HT1080 (cell line): ENCODE measurements at regions not wholly inside any gene's neighbourhood (a gene's known extent, or its start where the extent isn't known, plus 50 kb on each side); places are given as distances from the start of the nearest gene placed in this dataset.
"Not testable (repeated sequence)": the region's sequence is repeated elsewhere in the genome, so short reads cannot be mapped to it uniquely, and the experiment has no call there.

Source experiments
- DNase-seq: peaks from one replicate; pipeline ENCODE4 v3.0.0-alpha.2; 2015; ENCODE audit warnings: low read depth

DNA sequence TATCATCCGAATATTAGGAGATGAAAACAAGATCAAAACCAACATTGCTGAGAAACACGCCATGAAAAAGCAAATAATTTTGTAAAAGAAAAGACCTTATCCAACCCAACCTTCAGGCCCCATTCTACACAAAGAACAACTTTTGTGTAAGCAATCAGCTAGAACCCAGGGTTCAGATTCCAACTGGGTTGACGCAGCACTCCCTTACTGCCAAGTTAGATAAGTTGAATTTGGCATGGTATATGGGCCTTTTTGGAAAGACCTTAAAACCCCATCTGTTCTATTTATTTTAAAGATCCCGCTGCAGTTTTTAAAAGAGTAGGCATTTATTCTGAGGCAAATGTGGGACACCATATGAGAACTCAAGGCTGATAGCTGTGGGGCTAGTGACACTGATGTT is 2033.8 kb upstream of the WWC1 start:
- no peak for DNase-seq

DNA sequence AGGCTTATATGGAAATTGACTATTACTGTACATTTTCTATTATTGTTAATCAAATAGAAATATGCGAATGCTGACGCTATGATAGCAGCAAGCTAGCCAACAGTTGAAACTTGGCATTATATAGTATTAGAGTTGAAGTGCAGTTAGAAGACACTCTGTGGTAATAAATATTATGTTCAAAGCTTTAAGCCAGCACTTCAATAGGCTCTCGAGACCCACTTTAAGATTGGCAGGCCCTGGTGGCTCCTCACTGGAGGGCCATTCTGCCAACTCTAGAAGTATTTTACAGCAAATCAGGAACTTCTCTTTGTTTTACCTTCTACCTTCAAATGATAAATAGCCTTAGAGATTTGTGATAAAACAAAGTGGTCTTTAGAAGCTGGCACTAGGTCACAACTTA is 2029.0 kb upstream of the WWC1 start:
- DNase-seq: no peak

DNA sequence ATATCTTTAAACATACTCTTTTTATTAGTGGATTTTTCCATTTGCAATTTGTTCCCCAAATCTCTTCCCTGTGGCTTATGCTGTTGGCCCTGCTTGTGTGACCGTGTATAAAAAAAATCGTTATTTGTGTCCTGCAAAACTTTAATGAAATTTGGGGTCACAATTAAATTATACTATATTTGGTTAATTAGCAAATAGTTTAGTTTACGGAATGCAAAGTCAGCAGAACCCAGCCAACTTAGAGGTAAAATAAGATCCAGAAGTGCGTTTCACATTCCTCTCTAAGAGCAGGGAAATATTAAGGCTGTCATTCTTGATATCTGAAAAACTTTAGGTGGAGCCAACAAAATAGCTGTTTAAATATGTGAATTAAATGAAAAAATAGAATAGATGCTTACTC is 2023.5 kb upstream of the WWC1 start:
- no peak for DNase-seq

DNA sequence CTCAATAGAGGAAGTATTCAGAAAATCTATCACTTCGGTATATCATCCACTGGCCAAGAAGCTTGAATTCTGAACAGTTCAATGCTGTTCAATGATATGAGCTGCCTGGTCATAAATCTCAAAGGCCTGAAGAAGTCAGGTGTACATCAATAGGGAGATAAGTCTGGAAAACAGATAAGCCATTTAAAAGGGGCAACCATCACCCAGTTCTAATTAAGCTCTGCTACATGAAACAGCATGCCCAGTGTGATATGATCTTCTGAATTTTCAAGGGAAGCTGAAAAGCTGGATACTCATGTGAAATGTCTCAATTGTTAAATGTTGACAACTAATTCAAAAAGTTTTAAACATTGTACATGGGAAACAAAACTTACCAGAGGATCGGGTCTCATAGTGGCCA is 2020.7 kb upstream of the WWC1 start:
- no peak for DNase-seq

DNA sequence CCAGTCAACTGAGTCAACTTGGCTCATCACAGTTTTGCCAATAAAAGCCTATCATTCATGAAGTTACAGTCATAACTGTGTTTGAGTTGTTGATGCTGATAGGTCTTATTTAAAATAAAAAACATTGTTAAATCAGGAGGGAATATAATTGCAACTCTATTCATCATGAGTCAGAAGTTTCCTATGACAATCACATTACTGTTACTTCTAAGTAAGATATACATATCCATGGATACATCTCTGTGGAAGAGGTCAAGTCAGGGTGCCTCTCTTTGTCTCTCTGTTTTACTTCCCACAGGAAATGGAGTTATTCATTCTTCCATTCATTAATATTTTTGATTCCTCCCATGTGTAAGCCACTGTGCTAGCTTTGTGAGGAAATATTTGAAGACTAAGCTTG is 2015.4 kb upstream of the WWC1 start:
- peak; percentile 59 for DNase-seq

DNA sequence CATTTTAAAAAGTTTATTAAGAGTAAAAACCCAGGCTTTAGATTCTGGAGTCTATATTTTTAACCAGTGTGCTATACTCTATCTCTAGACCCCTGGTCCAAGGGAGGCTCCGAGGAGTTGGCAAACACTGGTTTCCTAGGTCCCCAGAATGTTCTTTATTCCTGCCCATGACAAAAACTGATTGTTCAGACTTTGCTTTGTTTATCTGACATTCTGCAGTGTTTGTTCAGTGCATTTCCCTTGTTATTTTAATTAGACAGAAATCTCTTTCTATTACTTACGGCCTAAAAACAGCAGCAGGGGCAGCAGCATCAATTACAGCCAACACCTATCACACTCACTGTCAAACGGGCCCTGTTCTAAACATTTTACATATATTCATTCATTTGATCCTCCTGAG is 2011.6 kb upstream of the WWC1 start:
- DNase-seq: no peak

DNA sequence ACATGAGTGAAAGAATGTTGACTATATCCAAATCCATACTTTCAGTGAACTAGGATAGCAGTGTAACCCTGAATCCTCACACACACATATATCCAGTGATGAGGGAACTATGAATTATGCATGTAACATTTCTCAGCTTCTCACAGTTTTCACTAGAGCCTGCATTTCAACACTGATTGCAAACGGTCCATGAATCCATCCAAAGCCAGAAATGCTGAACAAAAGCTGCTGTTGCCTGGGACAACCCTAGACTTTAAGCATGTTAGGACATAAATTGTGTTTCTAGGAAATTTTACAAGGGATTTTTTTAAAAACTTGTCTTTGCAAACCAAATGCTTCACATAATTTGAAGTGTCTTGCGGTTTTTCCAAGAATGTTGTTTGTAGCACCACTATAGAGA is 2010.0 kb upstream of the WWC1 start:
- no peak for DNase-seq

DNA sequence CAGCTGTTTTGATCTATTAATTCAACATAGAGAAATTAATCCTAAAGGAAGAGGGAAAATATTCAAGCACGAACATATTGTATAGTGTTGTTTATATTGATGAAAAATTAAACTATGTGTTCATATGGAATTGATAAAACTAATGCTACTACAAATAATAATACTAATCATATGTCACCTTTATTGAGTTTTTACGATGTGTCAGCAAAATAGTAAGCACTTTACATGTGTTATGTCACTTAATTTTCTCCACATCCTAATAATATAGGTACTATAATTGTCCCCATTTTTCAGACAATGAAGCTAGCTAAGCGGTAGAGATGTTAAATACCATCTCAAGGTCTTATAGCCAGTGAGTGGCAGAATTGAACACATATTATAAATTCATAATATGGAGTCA is 2008.5 kb upstream of the WWC1 start:
- DNase-seq: no peak

DNA sequence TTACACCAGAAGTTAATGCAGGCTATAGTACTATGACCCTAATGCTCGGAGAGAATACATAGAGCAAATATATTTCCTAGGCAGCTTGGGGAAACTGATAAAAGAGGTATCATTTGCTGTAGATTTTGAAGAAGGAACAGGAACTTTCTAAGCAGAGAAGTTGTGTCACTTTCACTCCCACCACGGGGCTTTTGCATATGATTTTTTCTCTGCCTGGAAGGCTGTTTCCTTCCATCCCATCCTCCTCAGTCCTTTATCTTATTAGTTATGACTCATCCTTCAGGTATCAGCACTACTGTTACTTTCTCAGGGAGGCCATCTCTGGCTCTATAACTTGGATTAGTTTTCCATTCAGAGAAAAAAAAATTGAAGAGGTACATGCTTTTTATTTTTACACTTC is 2006.1 kb upstream of the WWC1 start:
- peak; percentile 5 for DNase-seq

DNA sequence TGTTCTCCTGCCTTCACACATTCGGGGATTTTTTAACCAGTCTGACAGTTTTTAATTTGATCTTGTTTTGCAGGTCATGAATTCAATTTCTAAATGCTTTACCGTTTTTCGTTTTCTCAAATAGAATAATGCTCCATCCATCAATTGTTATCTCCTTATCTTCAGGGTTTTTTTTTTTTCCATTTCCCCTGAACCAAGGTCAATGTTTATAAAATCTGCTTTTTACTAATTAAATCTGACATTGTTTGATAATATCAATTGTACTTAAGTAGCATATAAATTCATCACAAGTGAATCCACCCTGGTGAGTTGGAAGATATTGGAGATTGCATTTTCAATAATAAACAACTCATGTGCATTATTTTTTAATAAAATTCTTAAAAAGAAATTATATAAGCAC is 2004.6 kb upstream of the WWC1 start:
- DNase-seq: no peak

DNA sequence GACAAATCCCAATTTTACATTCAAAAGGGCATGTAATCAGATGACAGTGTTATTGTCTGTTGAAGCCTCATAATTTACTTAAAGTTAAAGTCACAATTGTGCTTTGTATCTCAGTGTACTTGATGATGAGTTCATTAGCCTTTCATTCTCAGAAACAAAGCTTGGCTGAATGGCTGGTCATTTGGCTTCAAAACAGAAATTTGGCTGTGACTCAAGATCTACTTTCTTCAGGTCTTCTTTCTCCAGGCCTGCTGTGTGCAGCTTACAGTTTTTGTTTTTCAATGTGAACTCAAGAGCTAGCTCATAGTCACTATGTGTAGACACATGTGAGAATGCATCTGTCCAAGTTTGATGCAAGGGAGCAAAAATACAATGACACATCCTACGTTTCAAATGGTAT is 2003.6 kb upstream of the WWC1 start:
- DNase-seq: no peak

DNA sequence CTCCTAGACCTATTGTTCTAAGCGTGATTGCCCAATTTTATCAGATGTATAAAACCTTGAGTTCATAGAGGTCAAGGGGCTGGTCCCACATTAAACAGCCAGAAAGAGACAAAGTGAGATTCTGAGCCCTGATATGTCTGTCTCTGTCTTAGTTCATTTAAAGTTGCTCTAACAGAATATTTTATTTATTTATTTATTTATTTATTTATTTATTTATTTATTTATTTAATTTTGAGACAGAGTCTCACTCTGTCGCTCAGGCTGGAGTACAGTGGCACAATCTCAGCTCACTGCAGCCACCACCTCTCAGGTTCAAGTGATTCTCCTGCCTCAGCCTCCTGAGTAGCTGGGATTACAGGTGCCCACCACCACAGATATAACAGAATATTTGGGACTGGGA is 1999.6 kb upstream of the WWC1 start:
- DNase-seq: not testable (repeated sequence)

DNA sequence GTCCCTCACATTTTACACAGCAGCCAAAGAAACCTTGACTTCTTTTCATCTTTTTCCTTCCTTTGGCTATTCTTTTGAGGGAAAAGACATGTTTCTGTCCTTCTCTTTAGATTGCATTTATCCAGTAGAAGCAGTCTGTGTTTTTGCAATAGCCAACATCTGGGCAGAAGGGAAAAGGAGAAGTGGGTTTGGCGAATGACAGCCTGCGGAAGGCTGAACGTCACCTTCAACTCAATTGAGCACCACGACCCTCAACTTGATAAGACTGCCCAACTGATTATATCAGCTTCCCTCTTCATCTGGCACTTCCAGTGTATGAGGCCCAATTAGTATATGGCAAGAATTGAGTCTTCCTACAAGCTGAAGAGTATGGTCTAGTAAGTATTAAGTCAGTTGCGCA is 1997.6 kb upstream of the WWC1 start:
- DNase-seq: no peak

DNA sequence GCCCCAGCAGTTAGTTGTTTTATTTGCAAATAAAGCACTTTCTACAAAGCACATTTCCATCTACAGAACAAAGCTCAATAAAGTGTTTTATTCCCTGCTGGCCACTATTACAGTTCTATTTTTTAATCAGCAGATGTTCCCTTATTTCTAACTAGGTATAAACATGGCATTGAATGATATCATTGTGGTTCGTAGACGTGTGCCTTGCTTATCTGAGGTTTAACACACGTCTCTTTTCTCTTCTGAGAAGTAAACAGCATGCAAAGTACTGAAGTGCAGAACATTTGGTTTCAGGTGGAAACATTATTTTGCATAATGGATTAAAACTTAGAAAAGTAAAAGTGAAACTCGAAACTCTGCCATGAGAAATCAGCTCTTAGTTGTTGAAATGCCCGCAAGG is 1989.3 kb upstream of the WWC1 start:
- DNase-seq: no peak

DNA sequence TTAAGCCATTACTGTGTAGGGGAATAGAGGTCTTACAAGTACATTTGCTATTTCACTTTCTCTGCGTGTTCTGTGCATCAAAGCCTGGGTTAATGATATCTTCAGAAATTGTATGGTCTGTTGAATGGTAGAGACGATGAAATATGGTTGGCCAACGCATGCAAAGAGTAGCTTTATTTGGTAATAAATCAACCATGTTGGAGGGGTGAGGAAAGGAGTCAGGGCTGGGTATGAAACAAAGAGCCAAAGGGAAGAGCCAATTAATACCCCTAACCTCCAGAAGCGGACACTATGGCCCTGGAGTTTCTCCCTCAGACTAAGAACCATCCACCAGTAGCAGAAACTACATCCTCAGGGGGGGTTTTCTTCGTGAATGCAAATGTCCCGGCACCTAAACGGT is 1974.0 kb upstream of the WWC1 start:
- no peak for DNase-seq

DNA sequence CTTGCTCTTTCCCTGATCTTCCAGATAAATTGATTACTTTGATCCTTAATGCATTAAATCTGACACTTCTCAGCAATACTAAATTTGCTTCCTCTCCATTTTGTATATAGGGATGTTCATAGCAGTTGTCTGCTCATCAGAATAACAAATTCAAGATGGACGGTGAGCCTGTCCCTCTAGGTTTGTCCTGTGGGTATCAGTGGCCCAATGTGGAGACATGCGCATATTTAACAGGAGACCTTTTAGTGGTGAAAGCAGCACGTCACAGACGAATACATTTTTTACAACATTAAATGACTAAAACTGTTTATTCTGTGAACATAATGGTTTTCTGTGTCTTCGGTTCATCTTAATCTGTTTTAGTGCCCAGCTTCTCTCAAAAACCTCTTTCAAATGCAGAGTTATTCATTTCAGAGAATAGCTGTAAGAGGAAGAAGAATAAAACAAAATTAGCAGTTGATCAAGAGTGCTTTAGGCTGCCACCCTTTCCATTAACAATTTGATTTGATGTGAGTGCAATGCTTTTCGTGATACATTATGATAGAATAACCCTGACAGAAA is 1970.4 kb upstream of the WWC1 start:
- DNase-seq: no peak

DNA sequence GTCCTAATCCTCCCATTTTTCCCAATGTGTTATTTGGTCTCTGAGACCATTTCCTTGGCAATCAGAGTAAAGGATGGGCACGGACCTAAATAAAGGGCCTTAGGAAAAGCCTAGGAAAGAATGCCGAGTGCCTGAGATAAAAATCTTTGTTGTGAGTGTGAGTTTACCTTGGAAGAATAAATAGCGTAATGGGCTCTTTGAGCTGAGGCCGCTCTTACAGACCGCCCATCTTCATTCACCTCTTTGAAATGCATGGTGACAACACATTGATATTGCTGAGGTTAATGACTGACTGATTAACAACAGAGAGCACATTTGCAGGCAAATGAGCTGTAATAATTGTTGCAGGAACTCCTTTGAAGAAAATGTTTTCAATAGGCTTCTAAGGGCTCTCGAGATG is 1967.1 kb upstream of the WWC1 start:
- DNase-seq: no peak

DNA sequence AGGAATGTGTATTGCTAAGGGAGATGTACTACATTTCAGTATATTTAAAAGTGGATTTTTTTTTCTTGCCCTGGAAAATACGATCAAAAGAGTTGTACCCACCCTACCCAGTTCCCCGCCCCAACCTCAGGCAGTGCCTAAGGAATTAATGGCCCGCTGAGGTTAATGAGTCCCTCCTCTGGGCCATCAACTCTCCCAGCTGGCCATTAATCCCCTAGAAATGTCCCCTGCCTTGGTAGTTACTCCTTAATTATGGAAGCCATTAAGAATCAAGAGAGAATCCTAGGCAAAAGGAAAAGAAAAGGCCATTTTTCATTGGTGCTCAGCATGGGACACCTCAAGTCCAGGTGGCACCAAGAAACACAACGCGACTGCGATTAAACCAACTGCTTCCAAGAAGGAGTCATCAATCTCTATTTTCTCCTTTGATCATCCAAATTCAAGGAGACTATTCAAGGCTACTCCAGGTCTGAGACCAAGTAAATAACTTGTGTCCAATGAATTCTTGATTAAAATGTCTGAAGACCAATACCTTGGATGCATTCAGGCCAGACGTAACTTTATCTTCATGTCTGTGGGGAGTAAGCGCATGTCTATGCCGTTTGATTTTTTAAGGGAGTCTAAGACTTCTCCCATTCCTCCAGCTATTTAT is 1962.2 kb upstream of the WWC1 start:
- no peak for DNase-seq

DNA sequence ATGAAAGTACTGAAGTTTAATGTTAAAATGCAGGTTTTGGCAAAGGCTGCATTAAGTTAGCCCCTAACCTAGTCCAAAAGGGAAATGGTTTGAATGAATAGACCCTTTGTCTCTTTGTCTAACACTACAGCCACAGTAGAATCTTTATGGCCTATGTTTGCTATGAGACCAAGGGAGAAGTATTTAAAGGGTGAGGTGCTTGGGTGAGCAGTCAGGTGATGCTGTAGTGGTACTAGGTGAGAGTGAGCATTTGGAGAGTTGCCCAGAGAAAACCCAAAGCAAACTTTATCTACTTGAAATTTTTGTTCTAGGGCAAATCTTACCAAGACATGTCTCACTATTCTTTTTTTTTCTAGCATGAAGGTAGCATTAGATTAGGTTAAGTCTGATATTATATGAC is 1961.4 kb upstream of the WWC1 start:
- DNase-seq: no peak

DNA sequence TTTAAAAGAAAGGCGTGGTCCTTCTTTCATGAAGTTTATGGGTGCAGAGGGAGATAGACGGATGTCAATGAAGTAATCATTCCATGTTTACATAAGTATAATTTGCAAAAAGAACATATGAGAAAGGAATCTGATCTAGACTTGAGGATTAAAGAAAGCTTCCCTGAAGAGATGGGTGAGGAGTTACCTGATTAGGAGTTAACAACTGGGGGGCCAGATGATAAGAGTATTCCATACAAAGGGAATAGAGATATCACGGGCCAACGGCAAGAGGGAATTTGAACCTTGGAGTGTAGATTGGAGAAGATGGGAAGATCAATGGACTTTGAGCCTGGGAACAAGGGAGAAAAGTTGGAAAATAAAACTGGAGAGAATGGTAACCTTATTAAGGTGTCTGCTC is 1959.9 kb upstream of the WWC1 start:
- DNase-seq: no peak

DNA sequence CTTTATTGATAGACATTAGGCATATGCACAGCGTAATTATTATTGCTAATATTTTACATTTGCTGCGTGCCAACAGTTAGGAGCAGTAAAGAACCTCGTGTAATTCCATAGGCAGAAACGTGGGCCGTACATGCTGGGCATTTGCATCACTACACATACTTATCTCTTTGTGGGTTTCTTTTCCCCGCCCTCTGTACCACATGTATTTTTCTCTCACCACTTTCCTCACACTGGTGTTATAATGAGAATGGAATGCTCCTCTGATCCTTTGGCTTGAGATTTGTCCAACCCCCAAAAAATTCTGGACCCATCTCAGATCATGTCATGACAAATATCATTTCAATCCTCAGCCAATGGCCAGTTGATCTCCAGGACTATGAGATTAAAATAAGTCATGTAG is 1952.6 kb upstream of the WWC1 start:
- peak; percentile 2 for DNase-seq

DNA sequence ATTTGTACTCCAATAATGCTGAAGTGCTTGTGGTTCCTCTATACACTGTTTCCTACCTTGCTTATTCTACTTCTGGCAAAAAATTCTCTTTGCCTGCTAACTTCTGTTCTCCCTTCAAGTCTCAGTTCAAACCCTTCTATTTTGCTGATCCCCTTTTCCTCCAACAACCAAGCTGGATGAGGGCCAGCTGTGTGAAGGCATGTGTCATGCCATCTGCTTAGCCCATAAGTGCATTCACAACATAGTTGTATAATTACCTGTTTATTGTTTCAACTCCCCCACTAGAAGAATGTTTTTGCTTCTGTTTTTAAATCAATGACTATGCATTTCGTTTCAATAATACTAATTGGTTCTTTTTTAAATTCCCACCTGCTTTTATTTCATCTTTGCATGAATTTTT is 1951.4 kb upstream of the WWC1 start:
- peak; percentile 7 for DNase-seq

DNA sequence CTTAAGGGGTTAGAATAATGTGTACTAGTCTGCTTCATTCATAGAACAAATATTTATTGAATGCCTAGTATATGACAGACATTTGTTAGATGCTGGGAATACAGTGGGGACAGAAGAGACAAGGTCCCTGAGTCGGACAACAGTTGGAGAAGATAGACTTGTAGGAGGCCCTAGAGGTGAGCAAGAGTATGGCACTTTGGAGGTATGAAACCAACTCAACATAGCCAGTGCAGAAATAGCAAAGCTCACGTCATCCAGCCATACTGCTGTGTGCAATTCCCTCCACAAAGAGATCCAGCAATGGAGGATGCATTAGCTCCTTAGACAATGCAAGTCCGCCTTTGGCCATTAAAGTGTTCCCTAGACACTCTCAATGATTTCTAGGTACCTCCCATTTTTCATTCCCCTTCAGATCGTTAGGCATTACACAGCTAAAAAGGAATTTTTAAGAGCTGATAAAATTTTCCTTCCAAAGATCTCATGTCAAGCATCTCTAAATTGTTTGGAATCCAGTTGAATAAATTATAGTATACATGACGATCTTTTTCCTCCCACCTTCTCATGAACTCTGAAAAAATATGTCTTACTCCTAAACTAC is 1949.6 kb upstream of the WWC1 start:
- peak; percentile 5 for DNase-seq

DNA sequence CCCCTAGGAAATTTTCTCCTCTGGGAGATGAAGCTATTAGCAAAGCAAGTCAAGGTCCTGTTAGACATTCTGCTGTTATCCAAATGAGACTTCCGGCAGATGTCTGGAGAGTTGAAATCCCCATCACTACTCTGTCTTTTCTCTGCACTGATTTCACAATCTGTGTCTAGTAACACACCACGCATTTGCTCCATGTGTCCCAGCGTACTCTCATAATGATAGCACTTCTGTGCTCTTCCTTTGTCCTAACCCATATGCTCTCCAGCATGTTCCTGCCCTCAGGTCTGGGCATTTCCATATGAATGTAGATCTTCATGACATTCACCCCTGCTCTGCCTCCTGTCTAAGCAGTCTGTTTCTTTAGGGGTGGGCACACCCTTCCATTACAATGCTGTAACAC is 1949.0 kb upstream of the WWC1 start:
- no peak for DNase-seq
